Left ventricle myocardium inferior (tissue), 1 donor: ENCODE measurements at regions not wholly inside any gene's neighbourhood (a gene's known extent, or its start where the extent isn't known, plus 50 kb on each side); places are given as distances from the start of the nearest gene placed in this dataset.
"Not testable (repeated sequence)": the region's sequence is repeated elsewhere in the genome, so short reads cannot be mapped to it uniquely, and the experiment has no call there.

ENCODE experiments used
- DNase-seq: peaks from one replicate; pipeline ENCODE4 v3.0.0-alpha.2; 2020
- H3K27ac ChIP-seq: fragments of 200-600 bp; replicated peaks from 2 replicates; pipeline ENCODE4 v1.8.0; 2021
- H3K27me3 ChIP-seq: fragments of 200-600 bp; 2 replicates; pipeline ENCODE4 v1.8.0; 2021; ENCODE audit warnings: low read depth
- H3K36me3 ChIP-seq: fragments of 200-600 bp; 2 replicates; pipeline ENCODE4 v1.8.0; 2021
- H3K4me1 ChIP-seq: fragments of 200-600 bp; 2 replicates; pipeline ENCODE4 v1.8.0; 2021
- H3K4me3 ChIP-seq: fragments of 200-600 bp; 2 replicates; pipeline ENCODE4 v1.8.0; 2021; ENCODE audit warnings: mild to moderate bottlenecking, moderate library complexity
- H3K9me3 ChIP-seq: fragments of 200-600 bp; replicated peaks from 2 replicates; pipeline ENCODE4 v1.8.0; 2021
- CTCF ChIP-seq: fragments of 200-600 bp; IDR thresholded peaks from 2 replicates; pipeline ENCODE4 v1.8.0; 2021; ENCODE audit warnings: antibody characterized with exemption, mild to moderate bottlenecking, borderline replicate concordance
- intact Hi-C: fragments of 100-400 bp; cut with micrococcal nuclease; formaldehyde crosslinking; loops from one replicate; pipeline ENCODE4 v1.11.0; 2022
- donor health status: DM: no; HTN: yes; CAD: no; lungs with severe emphysema.

- H3K36me3 ChIP-seq = no peaks in the 10 kb centered on the region
- no peak for TF ChIP-seq CTCF
- DNase-seq = no peak
- peaks cover 94% of the 10 kb centered on the region for H3K4me1 ChIP-seq
- no peaks in the 10 kb centered on the region for H3K27me3 ChIP-seq
- intact Hi-C loops = no loop called here
- no peak overlapping the region for H3K4me3 ChIP-seq
- H3K9me3 ChIP-seq = no peaks in the 10 kb centered on the region
- H3K27ac ChIP-seq = peak overlapping the region; percentile 84
Measured at GRCh38 chr6:56832225-56832624, 122.7 kb upstream of the BEND6 start.

GRCh38 chr6:56831334-56831733, 123.6 kb upstream of the BEND6 start:
- H3K36me3 ChIP-seq = no peaks in the 10 kb centered on the region
- intact Hi-C loops = no loop called here
- H3K27me3 ChIP-seq = no peaks in the 10 kb centered on the region
- H3K4me3 ChIP-seq = no peak overlapping the region
- H3K9me3 ChIP-seq = no peaks in the 10 kb centered on the region
- no peak for TF ChIP-seq CTCF
- H3K4me1 ChIP-seq = peaks cover 97% of the 10 kb centered on the region
- peak overlapping the region; percentile 84 for H3K27ac ChIP-seq
- DNase-seq = no peak

GRCh38 chr6:56827908-56828649, 126.8 kb upstream of the BEND6 start:
- Histone ChIP-seq H3K27me3 (no peaks in the 10 kb centered on the region), H3K36me3 (no peaks in the 10 kb centered on the region), H3K9me3 (no peaks in the 10 kb centered on the region), H3K4me3 (no peak overlapping the region), H3K4me1 (peaks cover 75% of the 10 kb centered on the region), H3K27ac (peak overlapping the region; percentile 7)
- no peak for DNase-seq
- intact Hi-C loops = no loop called here
- no peak for TF ChIP-seq CTCF

- intact Hi-C loops, H3K36me3 ChIP-seq, H3K27me3 ChIP-seq, DNase-seq, H3K9me3 ChIP-seq, H3K4me3 ChIP-seq: not testable (repeated sequence)
- Histone ChIP-seq H3K4me1 (peaks cover 70% of the 10 kb centered on the region), H3K27ac (peak overlapping the region; percentile 31)
Measured at GRCh38 chr6:56824431-56824830, 130.5 kb upstream of the BEND6 start.

- Histone ChIP-seq H3K4me3 (no peak overlapping the region), H3K9me3 (no peaks in the 10 kb centered on the region), H3K36me3 (no peaks in the 10 kb centered on the region), H3K4me1 (peaks cover 70% of the 10 kb centered on the region), H3K27ac (peak overlapping the region; percentile 62), H3K27me3 (no peaks in the 10 kb centered on the region)
- DNase-seq = no peak
- TF ChIP-seq CTCF = no peak
- intact Hi-C loops = no loop called here
Measured at GRCh38 chr6:56821005-56821432, 133.9 kb upstream of the BEND6 start.

- peaks cover 72% of the 10 kb centered on the region for H3K4me1 ChIP-seq
- intact Hi-C loops = no loop called here
- H3K36me3 ChIP-seq = no peaks in the 10 kb centered on the region
- no peak overlapping the region for H3K4me3 ChIP-seq
- no peaks in the 10 kb centered on the region for H3K27me3 ChIP-seq
- no peaks in the 10 kb centered on the region for H3K9me3 ChIP-seq
- TF ChIP-seq CTCF = no peak
- DNase-seq = no peak
- peak overlapping the region; percentile 62 for H3K27ac ChIP-seq
Measured at GRCh38 chr6:56820060-56820459, 134.8 kb upstream of the BEND6 start.
